ENCODE measurements at regions not wholly inside any gene's neighbourhood (a gene's known extent, or its start where the extent isn't known, plus 50 kb on each side); places are given as distances from the start of the nearest gene placed in this dataset.

DNA sequence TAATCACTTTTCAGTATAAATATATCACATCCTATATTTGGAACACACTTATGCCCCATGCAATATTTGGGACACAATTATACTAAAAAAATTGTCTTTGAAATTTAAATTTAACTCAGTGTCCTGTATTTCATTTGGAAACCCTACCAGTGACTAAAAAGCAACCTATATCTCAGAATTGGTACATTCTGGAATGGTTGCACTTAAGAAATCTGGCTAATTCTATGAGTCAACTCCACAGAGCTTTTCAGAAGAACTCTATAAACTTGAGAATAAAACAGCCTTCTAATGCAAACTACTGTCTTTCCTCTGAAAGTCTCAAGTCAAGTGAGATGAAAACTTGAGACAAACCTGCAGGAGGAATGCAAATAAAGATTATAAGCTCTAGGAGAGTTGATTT, 320.2 kb downstream of the MAFB start:
- DNase-seq (ENCODE audit: low read depth in 1 of 2, low spot score in 1 of 2): no peak
- Histone ChIP-seq H3K4me3 (replicated peaks; ENCODE audit: insufficient read depth, low read length) (no peak overlapping the region), H3K27me3 (ENCODE audit: insufficient read depth, poor library complexity, severe bottlenecking) (peaks cover 2% of the 10 kb centered on the region), H3K27ac (replicated peaks) (no peak overlapping the region)
- TF ChIP-seq, protein P1, sequence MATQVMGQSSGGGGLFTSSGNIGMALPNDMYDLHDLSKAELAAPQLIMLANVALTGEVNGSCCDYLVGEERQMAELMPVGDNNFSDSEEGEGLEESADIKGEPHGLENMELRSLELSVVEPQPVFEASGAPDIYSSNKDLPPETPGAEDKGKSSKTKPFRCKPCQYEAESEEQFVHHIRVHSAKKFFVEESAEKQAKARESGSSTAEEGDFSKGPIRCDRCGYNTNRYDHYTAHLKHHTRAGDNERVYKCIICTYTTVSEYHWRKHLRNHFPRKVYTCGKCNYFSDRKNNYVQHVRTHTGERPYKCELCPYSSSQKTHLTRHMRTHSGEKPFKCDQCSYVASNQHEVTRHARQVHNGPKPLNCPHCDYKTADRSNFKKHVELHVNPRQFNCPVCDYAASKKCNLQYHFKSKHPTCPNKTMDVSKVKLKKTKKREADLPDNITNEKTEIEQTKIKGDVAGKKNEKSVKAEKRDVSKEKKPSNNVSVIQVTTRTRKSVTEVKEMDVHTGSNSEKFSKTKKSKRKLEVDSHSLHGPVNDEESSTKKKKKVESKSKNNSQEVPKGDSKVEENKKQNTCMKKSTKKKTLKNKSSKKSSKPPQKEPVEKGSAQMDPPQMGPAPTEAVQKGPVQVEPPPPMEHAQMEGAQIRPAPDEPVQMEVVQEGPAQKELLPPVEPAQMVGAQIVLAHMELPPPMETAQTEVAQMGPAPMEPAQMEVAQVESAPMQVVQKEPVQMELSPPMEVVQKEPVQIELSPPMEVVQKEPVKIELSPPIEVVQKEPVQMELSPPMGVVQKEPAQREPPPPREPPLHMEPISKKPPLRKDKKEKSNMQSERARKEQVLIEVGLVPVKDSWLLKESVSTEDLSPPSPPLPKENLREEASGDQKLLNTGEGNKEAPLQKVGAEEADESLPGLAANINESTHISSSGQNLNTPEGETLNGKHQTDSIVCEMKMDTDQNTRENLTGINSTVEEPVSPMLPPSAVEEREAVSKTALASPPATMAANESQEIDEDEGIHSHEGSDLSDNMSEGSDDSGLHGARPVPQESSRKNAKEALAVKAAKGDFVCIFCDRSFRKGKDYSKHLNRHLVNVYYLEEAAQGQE (IDR thresholded peaks at IDR 0.05; ENCODE audit: insufficient replicate concordance, low read depth): no peak
- TF ChIP-seq SPI1 (IDR thresholded peaks at IDR 0.05; ENCODE audit: borderline replicate concordance, low read depth) (no peak), POLR2AphosphoS5 (IDR thresholded peaks at IDR 0.05; ENCODE audit: low read depth) (no peak)

GRCh38 chr20:40361916-40362315, 327.1 kb downstream of the MAFB start:
- H3K27me3 ChIP-seq (ENCODE audit: insufficient read depth, poor library complexity, severe bottlenecking): peaks cover 5% of the 10 kb centered on the region
- H3K27ac ChIP-seq (replicated peaks): no peak overlapping the region
- DNase-seq (ENCODE audit: low read depth in 1 of 2, low spot score in 1 of 2): no peak
- TF ChIP-seq, protein P1 (IDR thresholded peaks at IDR 0.05; ENCODE audit: insufficient replicate concordance, low read depth): no peak
- TF ChIP-seq POLR2AphosphoS5 (IDR thresholded peaks at IDR 0.05; ENCODE audit: low read depth): no peak
- no peak for TF ChIP-seq SPI1 (IDR thresholded peaks at IDR 0.05; ENCODE audit: borderline replicate concordance, low read depth)
- TF ChIP-seq GABPA (IDR thresholded peaks at IDR 0.05; ENCODE audit: low read depth): no peak
- TF ChIP-seq, protein P2, sequence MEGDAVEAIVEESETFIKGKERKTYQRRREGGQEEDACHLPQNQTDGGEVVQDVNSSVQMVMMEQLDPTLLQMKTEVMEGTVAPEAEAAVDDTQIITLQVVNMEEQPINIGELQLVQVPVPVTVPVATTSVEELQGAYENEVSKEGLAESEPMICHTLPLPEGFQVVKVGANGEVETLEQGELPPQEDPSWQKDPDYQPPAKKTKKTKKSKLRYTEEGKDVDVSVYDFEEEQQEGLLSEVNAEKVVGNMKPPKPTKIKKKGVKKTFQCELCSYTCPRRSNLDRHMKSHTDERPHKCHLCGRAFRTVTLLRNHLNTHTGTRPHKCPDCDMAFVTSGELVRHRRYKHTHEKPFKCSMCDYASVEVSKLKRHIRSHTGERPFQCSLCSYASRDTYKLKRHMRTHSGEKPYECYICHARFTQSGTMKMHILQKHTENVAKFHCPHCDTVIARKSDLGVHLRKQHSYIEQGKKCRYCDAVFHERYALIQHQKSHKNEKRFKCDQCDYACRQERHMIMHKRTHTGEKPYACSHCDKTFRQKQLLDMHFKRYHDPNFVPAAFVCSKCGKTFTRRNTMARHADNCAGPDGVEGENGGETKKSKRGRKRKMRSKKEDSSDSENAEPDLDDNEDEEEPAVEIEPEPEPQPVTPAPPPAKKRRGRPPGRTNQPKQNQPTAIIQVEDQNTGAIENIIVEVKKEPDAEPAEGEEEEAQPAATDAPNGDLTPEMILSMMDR (IDR thresholded peaks at IDR 0.05; ENCODE audit: insufficient read depth, low read length): no peak
- no peak overlapping the region for H3K4me3 ChIP-seq (replicated peaks; ENCODE audit: insufficient read depth, low read length)

- no peak for DNase-seq (ENCODE audit: low read depth in 1 of 2, low spot score in 1 of 2)
- TF ChIP-seq, protein P2 (IDR thresholded peaks at IDR 0.05; ENCODE audit: insufficient read depth, low read length): no peak
- TF ChIP-seq POLR2AphosphoS5 (IDR thresholded peaks at IDR 0.05; ENCODE audit: low read depth): no peak
- TF ChIP-seq GABPA (IDR thresholded peaks at IDR 0.05; ENCODE audit: low read depth): no peak
- TF ChIP-seq SPI1 (IDR thresholded peaks at IDR 0.05; ENCODE audit: borderline replicate concordance, low read depth): no peak
- TF ChIP-seq, protein P1 (IDR thresholded peaks at IDR 0.05; ENCODE audit: insufficient replicate concordance, low read depth): no peak
- Histone ChIP-seq H3K27ac (replicated peaks) (no peak overlapping the region), H3K27me3 (ENCODE audit: insufficient read depth, poor library complexity, severe bottlenecking) (peaks cover 8% of the 10 kb centered on the region), H3K4me3 (replicated peaks; ENCODE audit: insufficient read depth, low read length) (no peak overlapping the region)
Measured at GRCh38 chr20:40359131-40359912, 329.7 kb downstream of the MAFB start.
